OCI-LY7 (cell line): ENCODE measurements at regions not wholly inside any gene's neighbourhood (a gene's known extent, or its start where the extent isn't known, plus 50 kb on each side); places are given as distances from the start of the nearest gene placed in this dataset.
"Not testable (repeated sequence)": the region's sequence is repeated elsewhere in the genome, so short reads cannot be mapped to it uniquely, and the experiment has no call there.

Experiments
- EZH2phosphoT487 ChIP-seq: fragments of 200-600 bp; sonication (generic); IDR thresholded peaks from 2 replicates; pipeline ENCODE4 v1.6.1; 2018; ENCODE audit warnings: low read depth, borderline replicate concordance, mild to moderate bottlenecking, mixed run types, antibody characterized with exemption, low read length, moderate library complexity, mixed read lengths
- TF ChIP-seq, protein P1 (sequence below): fragments of 200-600 bp; sonication (generic); conservative IDR thresholded peaks from 2 replicates; pipeline ENCODE4 v1.5.1; 2014; ENCODE audit warnings: mild to moderate bottlenecking, antibody characterized with exemption, low read length, moderate library complexity, mixed read lengths

DNA sequence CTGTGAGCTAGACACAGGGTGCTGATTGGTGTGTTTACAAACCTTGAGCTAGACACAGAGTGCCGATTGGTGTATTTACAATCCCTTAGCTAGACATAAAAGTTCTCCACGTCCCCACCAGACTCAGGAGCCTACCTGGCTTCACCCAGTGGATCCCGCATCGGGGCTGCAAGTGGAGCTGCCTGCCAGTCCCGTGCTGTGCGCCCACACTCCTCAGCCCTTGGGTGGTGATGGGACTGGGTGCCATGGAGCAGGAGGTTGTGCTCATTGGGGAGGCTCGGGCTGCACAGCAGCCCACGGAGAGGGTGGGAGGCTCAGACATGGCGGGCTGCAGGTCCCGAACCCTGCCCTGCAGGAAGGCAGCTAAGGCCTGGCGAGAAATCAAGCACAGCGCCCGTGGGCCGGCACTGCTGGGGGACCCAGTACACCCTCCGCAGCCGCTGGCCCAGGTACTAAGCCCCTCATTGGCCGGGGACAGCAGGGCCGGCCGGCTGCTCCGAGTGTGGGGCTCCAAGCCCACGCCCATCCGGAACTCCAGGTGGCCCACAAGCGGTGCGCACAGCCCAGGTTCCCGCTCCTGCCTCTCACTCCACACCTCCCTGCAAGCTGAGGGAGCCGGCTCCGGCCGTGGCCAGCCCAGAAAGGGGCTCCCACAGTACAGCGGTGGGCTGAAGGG, 158.6 kb downstream of the SPIN4 start:
- TF ChIP-seq EZH2phosphoT487 = not testable (repeated sequence)
- TF ChIP-seq, protein P1, sequence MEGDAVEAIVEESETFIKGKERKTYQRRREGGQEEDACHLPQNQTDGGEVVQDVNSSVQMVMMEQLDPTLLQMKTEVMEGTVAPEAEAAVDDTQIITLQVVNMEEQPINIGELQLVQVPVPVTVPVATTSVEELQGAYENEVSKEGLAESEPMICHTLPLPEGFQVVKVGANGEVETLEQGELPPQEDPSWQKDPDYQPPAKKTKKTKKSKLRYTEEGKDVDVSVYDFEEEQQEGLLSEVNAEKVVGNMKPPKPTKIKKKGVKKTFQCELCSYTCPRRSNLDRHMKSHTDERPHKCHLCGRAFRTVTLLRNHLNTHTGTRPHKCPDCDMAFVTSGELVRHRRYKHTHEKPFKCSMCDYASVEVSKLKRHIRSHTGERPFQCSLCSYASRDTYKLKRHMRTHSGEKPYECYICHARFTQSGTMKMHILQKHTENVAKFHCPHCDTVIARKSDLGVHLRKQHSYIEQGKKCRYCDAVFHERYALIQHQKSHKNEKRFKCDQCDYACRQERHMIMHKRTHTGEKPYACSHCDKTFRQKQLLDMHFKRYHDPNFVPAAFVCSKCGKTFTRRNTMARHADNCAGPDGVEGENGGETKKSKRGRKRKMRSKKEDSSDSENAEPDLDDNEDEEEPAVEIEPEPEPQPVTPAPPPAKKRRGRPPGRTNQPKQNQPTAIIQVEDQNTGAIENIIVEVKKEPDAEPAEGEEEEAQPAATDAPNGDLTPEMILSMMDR = not testable (repeated sequence)
